ENCODE measurements at regions not wholly inside any gene's neighbourhood (a gene's known extent, or its start where the extent isn't known, plus 50 kb on each side); places are given as distances from the start of the nearest gene placed in this dataset.

DNA sequence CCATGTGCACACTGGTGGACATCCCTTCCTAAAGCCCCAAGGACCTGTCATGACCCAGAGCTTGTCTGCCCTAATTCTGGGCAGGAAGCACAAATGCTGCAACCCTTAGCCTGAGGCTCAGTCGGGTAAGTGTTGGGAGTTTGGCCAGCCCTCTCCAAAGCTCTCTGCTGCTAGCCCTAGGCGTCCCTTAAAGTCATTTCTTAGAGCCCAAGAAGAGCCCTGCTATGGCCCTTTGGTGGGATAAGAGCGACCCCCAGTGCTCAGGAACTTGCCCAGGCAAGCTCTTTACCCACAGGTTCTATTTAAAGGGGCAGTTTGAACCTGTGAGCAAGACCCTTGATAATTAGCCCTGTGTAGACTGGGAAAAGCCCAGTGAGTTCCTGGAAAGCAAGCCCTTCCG lies 356.8 kb downstream of the RRAGC start:
- no peaks in the 10 kb centered on the region for H3K36me3 ChIP-seq (ENCODE audit: insufficient read depth, low read length)
- CTCF ChIA-PET (ENCODE audit: unreplicated experiment) = interaction anchor here (0.6 kb wide), 1 partner anchor 687 kb away, joined by 3 read pairs; no protein-coding TSS in a partner anchor
- H3K4me1 ChIP-seq (ENCODE audit: insufficient read depth, low read length, poor library complexity, severe bottlenecking) = peaks cover 10% of the 10 kb centered on the region
- no peak overlapping the region for H3K27ac ChIP-seq (ENCODE audit: low read depth, low read length, poor library complexity, severe bottlenecking)
- BruUV-seq (replicated peaks) = no TSS peak
- intact Hi-C loops (cut with micrococcal nuclease; ENCODE audit: unreplicated experiment) = loop anchor here (10.0 kb wide), 1 partner anchor 458 kb away; the partner anchor contains the start of gene POU3F1
- H3K4me2 ChIP-seq (ENCODE audit: low read length) = no peak overlapping the region
- H3K4me3 ChIP-seq (ENCODE audit: low read depth, low read length, poor library complexity, severe bottlenecking) = no peak overlapping the region
- no peaks in the 10 kb centered on the region for H3K9me3 ChIP-seq (ENCODE audit: low read length)
- no peaks in the 10 kb centered on the region for H3K9me2 ChIP-seq (ENCODE audit: insufficient read depth, low read length)
- DNase-seq (ENCODE audit: low spot score) = peak; percentile 59
- H2AFZ ChIP-seq (ENCODE audit: low read length) = no peak overlapping the region
- POLR2A ChIA-PET = interaction anchor here (0.6 kb wide), 1 partner anchor 21 kb away, joined by 3 read pairs; no protein-coding TSS in a partner anchor
- H4K20me1 ChIP-seq (ENCODE audit: insufficient read depth, low read length) = no peaks in the 10 kb centered on the region
- H3K79me2 ChIP-seq (ENCODE audit: insufficient read depth, low read depth, low read length) = no peaks in the 10 kb centered on the region
- TF ChIP-seq EZH2phosphoT487 (IDR thresholded peaks at IDR 0.05; ENCODE audit: borderline replicate concordance, low read depth, low read length) = no peak
- TF ChIP-seq, protein P1, sequence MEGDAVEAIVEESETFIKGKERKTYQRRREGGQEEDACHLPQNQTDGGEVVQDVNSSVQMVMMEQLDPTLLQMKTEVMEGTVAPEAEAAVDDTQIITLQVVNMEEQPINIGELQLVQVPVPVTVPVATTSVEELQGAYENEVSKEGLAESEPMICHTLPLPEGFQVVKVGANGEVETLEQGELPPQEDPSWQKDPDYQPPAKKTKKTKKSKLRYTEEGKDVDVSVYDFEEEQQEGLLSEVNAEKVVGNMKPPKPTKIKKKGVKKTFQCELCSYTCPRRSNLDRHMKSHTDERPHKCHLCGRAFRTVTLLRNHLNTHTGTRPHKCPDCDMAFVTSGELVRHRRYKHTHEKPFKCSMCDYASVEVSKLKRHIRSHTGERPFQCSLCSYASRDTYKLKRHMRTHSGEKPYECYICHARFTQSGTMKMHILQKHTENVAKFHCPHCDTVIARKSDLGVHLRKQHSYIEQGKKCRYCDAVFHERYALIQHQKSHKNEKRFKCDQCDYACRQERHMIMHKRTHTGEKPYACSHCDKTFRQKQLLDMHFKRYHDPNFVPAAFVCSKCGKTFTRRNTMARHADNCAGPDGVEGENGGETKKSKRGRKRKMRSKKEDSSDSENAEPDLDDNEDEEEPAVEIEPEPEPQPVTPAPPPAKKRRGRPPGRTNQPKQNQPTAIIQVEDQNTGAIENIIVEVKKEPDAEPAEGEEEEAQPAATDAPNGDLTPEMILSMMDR (conservative IDR thresholded peaks at IDR 0.05; ENCODE audit: low read length) = peak; percentile 64

DNA sequence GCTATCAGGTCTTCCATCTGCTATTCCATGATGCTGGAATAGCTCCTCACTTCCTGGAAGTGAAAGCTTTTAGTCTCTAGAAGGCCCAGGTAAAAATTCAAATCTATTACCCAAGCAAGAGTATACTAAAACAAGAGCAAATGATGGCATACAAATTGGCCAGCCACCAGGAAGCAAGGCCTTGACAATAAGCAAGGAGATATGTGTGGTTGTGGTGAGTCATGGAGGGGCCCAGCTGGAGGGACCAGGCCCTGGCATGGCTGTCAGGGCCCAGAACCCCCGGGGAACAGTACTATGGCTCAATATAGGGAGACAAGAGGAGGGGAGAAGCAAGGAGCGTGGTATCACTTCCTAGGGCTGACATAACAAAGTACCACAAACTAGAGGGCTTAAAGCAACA lies 358.7 kb downstream of the RRAGC start:
- CTCF ChIA-PET (ENCODE audit: unreplicated experiment) = no interaction called here
- Histone ChIP-seq H3K4me2 (ENCODE audit: low read length) (no peak overlapping the region), H3K79me2 (ENCODE audit: insufficient read depth, low read depth, low read length) (no peaks in the 10 kb centered on the region), H3K9me3 (ENCODE audit: low read length) (no peaks in the 10 kb centered on the region), H2AFZ (ENCODE audit: low read length) (no peak overlapping the region), H4K20me1 (ENCODE audit: insufficient read depth, low read length) (no peaks in the 10 kb centered on the region), H3K9me2 (ENCODE audit: insufficient read depth, low read length) (no peaks in the 10 kb centered on the region), H3K4me1 (ENCODE audit: insufficient read depth, low read length, poor library complexity, severe bottlenecking) (peaks cover 10% of the 10 kb centered on the region), H3K4me3 (ENCODE audit: low read depth, low read length, poor library complexity, severe bottlenecking) (no peak overlapping the region), H3K36me3 (ENCODE audit: insufficient read depth, low read length) (no peaks in the 10 kb centered on the region), H3K27ac (ENCODE audit: low read depth, low read length, poor library complexity, severe bottlenecking) (no peak overlapping the region)
- DNase-seq (ENCODE audit: low spot score) = no peak
- TF ChIP-seq EZH2phosphoT487 (IDR thresholded peaks at IDR 0.05; ENCODE audit: borderline replicate concordance, low read depth, low read length) = no peak
- TF ChIP-seq, protein P1 (conservative IDR thresholded peaks at IDR 0.05; ENCODE audit: low read length) = no peak
- POLR2A ChIA-PET = no interaction called here
- no TSS peak for BruUV-seq (replicated peaks)
- intact Hi-C loops (cut with micrococcal nuclease; ENCODE audit: unreplicated experiment) = loop anchor here (10.0 kb wide), 1 partner anchor 456 kb away; the partner anchor contains the start of gene POU3F1

DNA sequence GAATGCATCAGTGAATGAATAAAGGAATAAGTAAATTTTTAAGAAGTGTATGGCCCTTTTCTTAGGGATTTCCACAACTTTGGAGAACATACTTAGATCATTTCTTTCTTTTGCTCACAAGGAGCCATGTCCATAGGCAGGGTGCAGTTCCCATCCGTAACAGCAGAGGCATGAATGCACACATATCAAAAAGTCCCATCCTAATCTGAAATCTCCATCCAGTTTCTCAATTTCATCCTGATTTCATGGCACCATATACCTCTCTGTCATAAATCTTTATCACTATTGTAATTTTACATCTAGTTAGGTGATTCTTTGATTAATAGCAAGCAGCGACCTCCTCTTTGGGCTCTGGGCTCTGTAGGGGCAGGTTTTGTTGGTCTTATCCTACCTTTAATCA lies 359.2 kb downstream of the RRAGC start:
- no peak overlapping the region for H3K4me3 ChIP-seq (ENCODE audit: low read depth, low read length, poor library complexity, severe bottlenecking)
- no peak overlapping the region for H2AFZ ChIP-seq (ENCODE audit: low read length)
- H3K9me2 ChIP-seq (ENCODE audit: insufficient read depth, low read length) = no peaks in the 10 kb centered on the region
- ChIA-PET CTCF (ENCODE audit: unreplicated experiment) (interaction anchor here (1.0 kb wide), 1 partner anchor 10 kb away, joined by 3 read pairs; no protein-coding TSS in a partner anchor), POLR2A (no interaction called here)
- intact Hi-C loops (cut with micrococcal nuclease; ENCODE audit: unreplicated experiment) = loop anchor here (10.0 kb wide), 1 partner anchor 456 kb away; the partner anchor contains the start of gene POU3F1
- H3K27ac ChIP-seq (ENCODE audit: low read depth, low read length, poor library complexity, severe bottlenecking) = no peak overlapping the region
- peaks cover 10% of the 10 kb centered on the region for H3K4me1 ChIP-seq (ENCODE audit: insufficient read depth, low read length, poor library complexity, severe bottlenecking)
- DNase-seq (ENCODE audit: low spot score) = peak; percentile 26
- no peak overlapping the region for H3K4me2 ChIP-seq (ENCODE audit: low read length)
- no TSS peak for BruUV-seq (replicated peaks)
- TF ChIP-seq EZH2phosphoT487 (IDR thresholded peaks at IDR 0.05; ENCODE audit: borderline replicate concordance, low read depth, low read length) = no peak
- TF ChIP-seq, protein P1 (conservative IDR thresholded peaks at IDR 0.05; ENCODE audit: low read length) = peak; percentile 68
- H3K36me3 ChIP-seq (ENCODE audit: insufficient read depth, low read length) = no peaks in the 10 kb centered on the region
- H3K9me3 ChIP-seq (ENCODE audit: low read length) = no peaks in the 10 kb centered on the region
- H3K79me2 ChIP-seq (ENCODE audit: insufficient read depth, low read depth, low read length) = no peaks in the 10 kb centered on the region
- no peaks in the 10 kb centered on the region for H4K20me1 ChIP-seq (ENCODE audit: insufficient read depth, low read length)
